Neural progenitor cell (in vitro differentiated cells): ENCODE measurements at regions not wholly inside any gene's neighbourhood (a gene's known extent, or its start where the extent isn't known, plus 50 kb on each side); places are given as distances from the start of the nearest gene placed in this dataset.

ENCODE experiments used
- DNase-seq: peaks from one replicate; pipeline ENCODE4 v3.0.0-alpha.2; 2016; ENCODE audit warnings: low spot score
- H2AFZ ChIP-seq: fragments of 200-600 bp; sonication (generic); replicated peaks from 2 replicates; pipeline ENCODE4 v1.6.1; 2016; ENCODE audit warnings: antibody characterized with exemption
- H3F3A ChIP-seq: fragments of 200-600 bp; sonication (generic); 2 replicates; pipeline ENCODE4 v1.6.1; 2016; ENCODE audit warnings: antibody characterized with exemption, low read depth
- H3K27ac ChIP-seq: fragments of 200-600 bp; sonication (generic); 2 replicates; pipeline ENCODE4 v1.5.1; 2016; ENCODE audit warnings: mild to moderate bottlenecking
- H3K27me3 ChIP-seq: fragments of 200-600 bp; sonication (generic); 2 replicates; pipeline ENCODE4 v1.6.1; 2016; ENCODE audit warnings: mild to moderate bottlenecking, moderate library complexity
- H3K36me3 ChIP-seq: fragments of 200-600 bp; sonication (generic); 2 replicates; pipeline ENCODE4 v1.5.1; 2016
- H3K4me1 ChIP-seq: fragments of 200-600 bp; sonication (generic); 2 replicates; pipeline ENCODE4 v1.6.1; 2016; ENCODE audit warnings: mixed run types
- H3K4me2 ChIP-seq: fragments of 200-600 bp; sonication (generic); 2 replicates; pipeline ENCODE4 v1.6.1; 2016
- H3K4me3 ChIP-seq: fragments of 200-600 bp; sonication (generic); 2 replicates; pipeline ENCODE4 v1.5.1; 2016
- H3K79me2 ChIP-seq: fragments of 200-600 bp; sonication (generic); 2 replicates; pipeline ENCODE4 v1.6.1; 2016; ENCODE audit warnings: low read depth
- H3K9ac ChIP-seq: fragments of 200-600 bp; sonication (generic); 2 replicates; pipeline ENCODE4 v1.6.1; 2016
- H3K9me3 ChIP-seq: fragments of 200-600 bp; sonication (generic); 2 replicates; pipeline ENCODE4 v1.5.1; 2016; ENCODE audit warnings: low read depth
- H4K20me1 ChIP-seq: fragments of 200-600 bp; sonication (generic); 2 replicates; pipeline ENCODE4 v1.6.1; 2016; ENCODE audit warnings: low read depth
- H3K27ac Mint-ChIP-seq: 3 replicates; pipeline ENCODE4 v1.8.0; 2021; ENCODE audit warnings: mixed read lengths
- H3K27me3 Mint-ChIP-seq: 2 replicates; pipeline ENCODE4 v1.8.0; 2022; ENCODE audit warnings: low read depth, mild to moderate bottlenecking, inconsistent platforms, moderate library complexity, mixed read lengths; ENCODE audit not compliant: insufficient read depth
- H3K36me3 Mint-ChIP-seq: 3 replicates; pipeline ENCODE4 v1.8.0; 2021; ENCODE audit warnings: mixed read lengths
- H3K4me1 Mint-ChIP-seq: 3 replicates; pipeline ENCODE4 v1.8.0; 2021; ENCODE audit warnings: mixed read lengths
- H3K4me3 Mint-ChIP-seq: 3 replicates; pipeline ENCODE4 v1.8.0; 2021; ENCODE audit warnings: mild to moderate bottlenecking, moderate library complexity, mixed read lengths
- H3K9me3 Mint-ChIP-seq: 3 replicates; pipeline ENCODE4 v1.8.0; 2020; ENCODE audit warnings: mixed read lengths
- EZH2 ChIP-seq: fragments of 200-600 bp; sonication (generic); IDR thresholded peaks from 2 replicates; pipeline ENCODE4 v1.6.1; 2017; ENCODE audit warnings: antibody characterized with exemption, mild to moderate bottlenecking, moderate library complexity
- EZH2phosphoT487 ChIP-seq: fragments of 200-600 bp; sonication (generic); IDR thresholded peaks from 2 replicates; pipeline ENCODE4 v1.6.1; 2017; ENCODE audit warnings: antibody characterized with exemption
- TF ChIP-seq, protein P1 (sequence below): fragments of 200-600 bp; sonication (generic); IDR thresholded peaks from 2 replicates; pipeline ENCODE4 v1.5.1; 2017; ENCODE audit warnings: antibody characterized with exemption, mild to moderate bottlenecking

- Mint-ChIP-seq H3K4me3 (no peak overlapping the region), H3K36me3 (no peaks in the 10 kb centered on the region), H3K4me1 (peaks cover 5% of the 10 kb centered on the region), H3K27ac (no peak overlapping the region), H3K9me3 (no peaks in the 10 kb centered on the region), H3K27me3 (no peaks in the 10 kb centered on the region)
- Histone ChIP-seq H3K27me3 (no peaks in the 10 kb centered on the region), H3K27ac (no peak overlapping the region), H3F3A (no peaks in the 10 kb centered on the region), H3K79me2 (no peaks in the 10 kb centered on the region), H4K20me1 (no peaks in the 10 kb centered on the region), H3K36me3 (no peaks in the 10 kb centered on the region), H3K9me3 (no peaks in the 10 kb centered on the region), H3K4me3 (no peak overlapping the region), H3K4me1 (no peaks in the 10 kb centered on the region), H2AFZ (no peak overlapping the region), H3K4me2 (no peak overlapping the region), H3K9ac (no peak overlapping the region)
- TF ChIP-seq EZH2: no peak
- TF ChIP-seq, protein P1, sequence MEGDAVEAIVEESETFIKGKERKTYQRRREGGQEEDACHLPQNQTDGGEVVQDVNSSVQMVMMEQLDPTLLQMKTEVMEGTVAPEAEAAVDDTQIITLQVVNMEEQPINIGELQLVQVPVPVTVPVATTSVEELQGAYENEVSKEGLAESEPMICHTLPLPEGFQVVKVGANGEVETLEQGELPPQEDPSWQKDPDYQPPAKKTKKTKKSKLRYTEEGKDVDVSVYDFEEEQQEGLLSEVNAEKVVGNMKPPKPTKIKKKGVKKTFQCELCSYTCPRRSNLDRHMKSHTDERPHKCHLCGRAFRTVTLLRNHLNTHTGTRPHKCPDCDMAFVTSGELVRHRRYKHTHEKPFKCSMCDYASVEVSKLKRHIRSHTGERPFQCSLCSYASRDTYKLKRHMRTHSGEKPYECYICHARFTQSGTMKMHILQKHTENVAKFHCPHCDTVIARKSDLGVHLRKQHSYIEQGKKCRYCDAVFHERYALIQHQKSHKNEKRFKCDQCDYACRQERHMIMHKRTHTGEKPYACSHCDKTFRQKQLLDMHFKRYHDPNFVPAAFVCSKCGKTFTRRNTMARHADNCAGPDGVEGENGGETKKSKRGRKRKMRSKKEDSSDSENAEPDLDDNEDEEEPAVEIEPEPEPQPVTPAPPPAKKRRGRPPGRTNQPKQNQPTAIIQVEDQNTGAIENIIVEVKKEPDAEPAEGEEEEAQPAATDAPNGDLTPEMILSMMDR: no peak
- no peak for TF ChIP-seq EZH2phosphoT487
- DNase-seq: no peak
Measured at GRCh38 chr4:127400276-127400675, 232.5 kb upstream of the INTU start.

GRCh38 chr4:127400731-127401346 lies 231.9 kb upstream of the INTU start:
- H3K4me1 Mint-ChIP-seq: peaks cover 5% of the 10 kb centered on the region
- no peaks in the 10 kb centered on the region for H3K27me3 Mint-ChIP-seq
- TF ChIP-seq, protein P1: peak; percentile 84
- no peak for TF ChIP-seq EZH2phosphoT487
- no peaks in the 10 kb centered on the region for H3F3A ChIP-seq
- H3K4me3 Mint-ChIP-seq: no peak overlapping the region
- no peaks in the 10 kb centered on the region for H3K36me3 Mint-ChIP-seq
- H3K4me3 ChIP-seq: no peak overlapping the region
- no peaks in the 10 kb centered on the region for H3K79me2 ChIP-seq
- H3K27me3 ChIP-seq: no peaks in the 10 kb centered on the region
- no peak overlapping the region for H3K4me2 ChIP-seq
- H4K20me1 ChIP-seq: no peaks in the 10 kb centered on the region
- H3K36me3 ChIP-seq: no peaks in the 10 kb centered on the region
- H3K4me1 ChIP-seq: no peaks in the 10 kb centered on the region
- H2AFZ ChIP-seq: no peak overlapping the region
- H3K9me3 ChIP-seq: no peaks in the 10 kb centered on the region
- H3K9ac ChIP-seq: no peak overlapping the region
- no peaks in the 10 kb centered on the region for H3K9me3 Mint-ChIP-seq
- H3K27ac ChIP-seq: no peak overlapping the region
- peak; percentile 70 for DNase-seq
- H3K27ac Mint-ChIP-seq: no peak overlapping the region

DNA sequence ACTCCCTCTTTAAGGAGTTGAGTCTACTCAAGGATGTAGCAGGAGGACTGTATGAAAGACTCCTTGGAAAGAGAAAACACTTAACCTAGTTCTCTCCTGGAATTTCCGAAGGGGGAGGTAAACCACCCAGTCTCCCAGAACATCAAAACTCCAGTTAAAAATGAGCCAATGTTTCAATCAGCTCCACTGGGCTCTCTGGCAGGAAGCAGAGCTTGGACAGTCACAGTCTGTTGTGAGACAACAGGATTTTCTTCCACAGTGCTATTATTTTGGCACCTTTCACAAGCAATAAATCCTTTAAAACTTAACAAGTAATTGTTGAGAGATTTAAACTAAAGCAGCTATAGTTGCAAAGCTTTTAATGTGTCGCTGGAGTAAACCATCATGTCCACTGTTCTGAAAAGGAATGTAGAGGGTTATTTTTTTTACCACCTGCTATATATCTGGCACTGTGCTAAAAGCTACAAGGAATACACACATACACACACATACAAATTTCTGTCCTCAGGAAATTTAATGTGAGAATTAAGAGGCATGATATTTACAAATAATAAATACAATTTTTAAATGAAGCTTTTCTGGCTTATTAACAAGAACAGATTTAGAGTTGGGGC lies 229.2 kb upstream of the INTU start:
- Histone ChIP-seq H3K4me2 (no peak overlapping the region), H2AFZ (no peak overlapping the region), H3K4me1 (no peaks in the 10 kb centered on the region), H3K9ac (no peak overlapping the region), H3K36me3 (no peaks in the 10 kb centered on the region), H3K27ac (no peak overlapping the region), H4K20me1 (no peaks in the 10 kb centered on the region), H3K4me3 (no peak overlapping the region), H3F3A (no peaks in the 10 kb centered on the region), H3K9me3 (no peaks in the 10 kb centered on the region), H3K79me2 (no peaks in the 10 kb centered on the region), H3K27me3 (no peaks in the 10 kb centered on the region)
- TF ChIP-seq EZH2phosphoT487 (no peak), EZH2 (no peak)
- TF ChIP-seq, protein P1: no peak
- no peak overlapping the region for H3K27ac Mint-ChIP-seq
- H3K9me3 Mint-ChIP-seq: peaks cover 10% of the 10 kb centered on the region
- no peak for DNase-seq
- H3K4me1 Mint-ChIP-seq: peaks cover 5% of the 10 kb centered on the region
- H3K27me3 Mint-ChIP-seq: peaks cover 2% of the 10 kb centered on the region
- no peak overlapping the region for H3K4me3 Mint-ChIP-seq
- no peaks in the 10 kb centered on the region for H3K36me3 Mint-ChIP-seq
